ENCODE measurements at regions not wholly inside any gene's neighbourhood (a gene's known extent, or its start where the extent isn't known, plus 50 kb on each side); places are given as distances from the start of the nearest gene placed in this dataset.

DNA sequence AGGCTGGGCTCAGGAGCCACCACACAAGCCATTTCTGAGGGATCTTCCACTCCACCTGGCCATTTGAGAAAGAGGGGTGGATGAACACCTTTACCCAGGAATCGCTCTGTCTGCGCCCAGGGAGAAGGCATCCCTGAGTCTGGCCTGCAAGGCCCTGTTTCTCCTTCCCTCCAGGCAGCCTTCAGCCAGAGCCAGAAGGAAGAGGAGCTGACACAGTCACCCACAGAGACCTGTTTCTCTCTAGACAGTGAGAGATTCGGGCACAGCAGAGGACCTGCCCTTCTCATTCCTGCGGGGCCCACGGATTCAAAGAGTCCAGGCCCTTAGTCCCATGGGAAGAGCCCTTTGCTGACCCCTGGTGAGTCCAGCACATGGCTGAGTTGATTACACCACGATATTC is 127.5 kb upstream of the TNS3 start:
- Histone ChIP-seq H3K9ac (ENCODE audit: low read length) (peak overlapping the region; percentile 20), H3K9me2 (replicated peaks; ENCODE audit: insufficient read depth, low read length) (no peaks in the 10 kb centered on the region), H3F3A (ENCODE audit: insufficient read depth) (peaks cover 43% of the 10 kb centered on the region), H3K79me2 (ENCODE audit: insufficient read depth, low read length) (no peaks in the 10 kb centered on the region), H3K4me3 (ENCODE audit: insufficient read depth, low read length, poor library complexity, severe bottlenecking) (no peak overlapping the region), H3K4me2 (ENCODE audit: low read depth, low read length, poor library complexity, severe bottlenecking) (no peak overlapping the region), H3K27me3 (ENCODE audit: low read length) (no peaks in the 10 kb centered on the region), H4K20me1 (ENCODE audit: low read depth, low read length) (no peaks in the 10 kb centered on the region), H3K9me3 (ENCODE audit: insufficient read depth, low read length) (no peaks in the 10 kb centered on the region), H3K27ac (ENCODE audit: low read depth, low read length) (peak overlapping the region; percentile 72), H2AFZ (ENCODE audit: low read depth, low read length, severe bottlenecking) (no peak overlapping the region), H3K36me3 (ENCODE audit: low read length) (no peaks in the 10 kb centered on the region)
- no peak for TF ChIP-seq EZH2phosphoT487 (conservative IDR thresholded peaks at IDR 0.05; ENCODE audit: low read length)
- TF ChIP-seq CTCF (IDR thresholded peaks at IDR 0.05; ENCODE audit: insufficient read depth, low read length, poor library complexity, severe bottlenecking), result no peak

- H3K27ac ChIP-seq (ENCODE audit: low read depth, low read length), result peak overlapping the region; percentile 72
Observed at GRCh38 chr7:47709051-47709450, 127.1 kb upstream of the TNS3 start.

DNA sequence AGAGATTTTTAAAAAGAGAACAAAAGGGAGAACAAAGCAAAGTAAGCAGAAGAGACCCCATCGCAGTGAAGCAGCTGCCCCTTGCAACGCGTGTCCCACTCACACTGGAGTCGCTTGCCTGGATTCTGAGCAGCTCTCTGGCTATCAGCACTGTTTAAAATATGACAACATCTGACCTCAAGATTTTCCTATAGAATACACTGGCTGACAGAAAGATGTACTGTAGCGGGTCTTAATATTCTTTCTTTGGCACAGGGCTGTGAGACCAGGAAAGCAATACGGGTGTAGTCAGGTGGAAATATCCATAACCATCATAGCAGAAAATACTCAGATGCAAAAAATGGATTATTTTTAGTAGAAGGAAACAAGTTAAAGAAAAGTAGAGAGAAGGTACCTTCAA is 125.7 kb upstream of the TNS3 start:
- Histone ChIP-seq H3K27me3 (ENCODE audit: low read length) (no peaks in the 10 kb centered on the region), H3K36me3 (ENCODE audit: low read length) (no peaks in the 10 kb centered on the region), H3K9me3 (ENCODE audit: insufficient read depth, low read length) (no peaks in the 10 kb centered on the region), H2AFZ (ENCODE audit: low read depth, low read length, severe bottlenecking) (peak overlapping the region; percentile 59), H3K4me3 (ENCODE audit: insufficient read depth, low read length, poor library complexity, severe bottlenecking) (peak overlapping the region; percentile 32), H3F3A (ENCODE audit: insufficient read depth) (peaks cover 27% of the 10 kb centered on the region), H3K9ac (ENCODE audit: low read length) (peak overlapping the region; percentile 9; the same call in 1 of the 2 replicates), H3K9me2 (replicated peaks; ENCODE audit: insufficient read depth, low read length) (no peaks in the 10 kb centered on the region), H3K79me2 (ENCODE audit: insufficient read depth, low read length) (no peaks in the 10 kb centered on the region), H4K20me1 (ENCODE audit: low read depth, low read length) (no peaks in the 10 kb centered on the region), H3K4me2 (ENCODE audit: low read depth, low read length, poor library complexity, severe bottlenecking) (peak overlapping the region; percentile 59), H3K27ac (ENCODE audit: low read depth, low read length) (peak overlapping the region; percentile 72)
- TF ChIP-seq CTCF (IDR thresholded peaks at IDR 0.05; ENCODE audit: insufficient read depth, low read length, poor library complexity, severe bottlenecking), result no peak
- no peak for TF ChIP-seq EZH2phosphoT487 (conservative IDR thresholded peaks at IDR 0.05; ENCODE audit: low read length)

More at GRCh38 chr7:47709051-47709450, 127.1 kb upstream of the TNS3 start:
- Histone ChIP-seq H3F3A (ENCODE audit: insufficient read depth) (peaks cover 39% of the 10 kb centered on the region), H3K4me3 (ENCODE audit: insufficient read depth, low read length, poor library complexity, severe bottlenecking) (no peak overlapping the region), H3K27me3 (ENCODE audit: low read length) (no peaks in the 10 kb centered on the region), H3K4me2 (ENCODE audit: low read depth, low read length, poor library complexity, severe bottlenecking) (peak overlapping the region; percentile 59), H3K9me2 (replicated peaks; ENCODE audit: insufficient read depth, low read length) (no peaks in the 10 kb centered on the region), H4K20me1 (ENCODE audit: low read depth, low read length) (no peaks in the 10 kb centered on the region), H3K9me3 (ENCODE audit: insufficient read depth, low read length) (no peaks in the 10 kb centered on the region), H3K9ac (ENCODE audit: low read length) (peak overlapping the region; percentile 20), H3K36me3 (ENCODE audit: low read length) (no peaks in the 10 kb centered on the region), H2AFZ (ENCODE audit: low read depth, low read length, severe bottlenecking) (no peak overlapping the region), H3K79me2 (ENCODE audit: insufficient read depth, low read length) (no peaks in the 10 kb centered on the region)
- no peak for TF ChIP-seq EZH2phosphoT487 (conservative IDR thresholded peaks at IDR 0.05; ENCODE audit: low read length)
- TF ChIP-seq CTCF (IDR thresholded peaks at IDR 0.05; ENCODE audit: insufficient read depth, low read length, poor library complexity, severe bottlenecking), result no peak

Measured in SU-DHL-6 (cell line).